Mesodermal cell (in vitro differentiated cells): ENCODE measurements at regions not wholly inside any gene's neighbourhood (a gene's known extent, or its start where the extent isn't known, plus 50 kb on each side); places are given as distances from the start of the nearest gene placed in this dataset.

Experiments
- H3K27ac ChIP-seq: 2 replicates; pipeline ENCODE4 v1.7.0; 2013; ENCODE audit warnings: mild to moderate bottlenecking, low read depth, low read length, moderate library complexity; ENCODE audit not compliant: severe bottlenecking
- H3K36me3 ChIP-seq: 2 replicates; pipeline ENCODE4 v1.7.1; 2013; ENCODE audit warnings: mild to moderate bottlenecking, low read length, moderate library complexity; ENCODE audit not compliant: control insufficient read depth, insufficient read depth
- H3K4me1 ChIP-seq: one replicate; pipeline ENCODE4 v1.7.1; 2013; ENCODE audit warnings: mild to moderate bottlenecking, low read length; ENCODE audit not compliant: insufficient read depth, control insufficient read depth, poor library complexity, severe bottlenecking
- H3K4me3 ChIP-seq: 2 replicates; pipeline ENCODE4 v1.7.0; 2013; ENCODE audit warnings: low read length, control low read depth, mild to moderate bottlenecking; ENCODE audit not compliant: insufficient read depth, poor library complexity, severe bottlenecking; ENCODE audit errors: extremely low read depth
- H3K9me3 ChIP-seq: 2 replicates; pipeline ENCODE4 v1.7.1; 2013; ENCODE audit warnings: mild to moderate bottlenecking, low read length, moderate library complexity; ENCODE audit not compliant: control insufficient read depth
- WGBS, 2 experiments: methylation state at CpG; one replicate each; pipeline ENCODE4 v1.1.5; 2013; ENCODE audit warnings: missing lambda C conversion rate in 2 of 2; ENCODE audit not compliant: insufficient coverage in 2 of 2; 5-methylcytosine and 5-hydroxymethylcytosine counted together

- H3K27ac ChIP-seq: no peak overlapping the region
- no peak overlapping the region for H3K4me3 ChIP-seq
- no peaks in the 10 kb centered on the region for H3K9me3 ChIP-seq
- no peaks in the 10 kb centered on the region for H3K4me1 ChIP-seq
- WGBS, 2 experiments: 71 to 83% methylated on average over 1 of the region's 1 CpG
- H3K36me3 ChIP-seq: no peaks in the 10 kb centered on the region
These were observed 359.0 kb downstream of the ADRA2A start for GRCh38 chr10:111435871-111436270.

GRCh38 chr10:111439034-111439842 lies 362.4 kb downstream of the ADRA2A start:
- H3K27ac ChIP-seq: no peak overlapping the region
- H3K9me3 ChIP-seq: no peaks in the 10 kb centered on the region
- WGBS, 2 experiments: 78 to 88% methylated on average over 1 to 2 of the region's 3 CpGs
- H3K4me3 ChIP-seq: no peak overlapping the region
- H3K36me3 ChIP-seq: no peaks in the 10 kb centered on the region
- no peaks in the 10 kb centered on the region for H3K4me1 ChIP-seq

- no peaks in the 10 kb centered on the region for H3K36me3 ChIP-seq
- H3K27ac ChIP-seq: no peak overlapping the region
- 69 to 95% methylated on average over 2 to 4 of the region's 5 CpGs for WGBS, 2 experiments
- H3K4me3 ChIP-seq: no peak overlapping the region
- H3K4me1 ChIP-seq: no peaks in the 10 kb centered on the region
- no peaks in the 10 kb centered on the region for H3K9me3 ChIP-seq
These were observed 363.7 kb downstream of the ADRA2A start for GRCh38 chr10:111440501-111440900.

GRCh38 chr10:111445667-111446066 lies 368.8 kb downstream of the ADRA2A start:
- no peak overlapping the region for H3K27ac ChIP-seq
- H3K9me3 ChIP-seq: no peaks in the 10 kb centered on the region
- 40 to 52% methylated on average over 2 to 3 of the region's 5 CpGs for WGBS, 2 experiments
- no peak overlapping the region for H3K4me3 ChIP-seq
- no peaks in the 10 kb centered on the region for H3K36me3 ChIP-seq
- H3K4me1 ChIP-seq: no peaks in the 10 kb centered on the region

- H3K36me3 ChIP-seq: no peaks in the 10 kb centered on the region
- H3K27ac ChIP-seq: no peak overlapping the region
- H3K9me3 ChIP-seq: no peaks in the 10 kb centered on the region
- H3K4me1 ChIP-seq: no peaks in the 10 kb centered on the region
- no peak overlapping the region for H3K4me3 ChIP-seq
These were observed 370.1 kb downstream of the ADRA2A start for GRCh38 chr10:111446966-111447365.

GRCh38 chr10:111452153-111452552 lies 375.3 kb downstream of the ADRA2A start:
- Histone ChIP-seq H3K4me1 (no peaks in the 10 kb centered on the region), H3K27ac (no peak overlapping the region), H3K4me3 (no peak overlapping the region), H3K9me3 (no peaks in the 10 kb centered on the region), H3K36me3 (no peaks in the 10 kb centered on the region)
- 50% methylated on average over 1 of the region's 3 CpGs; no CpG with 5 or more reads in 1 of the 2 experiments for WGBS, 2 experiments

GRCh38 chr10:111455776-111456426 lies 379.1 kb downstream of the ADRA2A start:
- no peaks in the 10 kb centered on the region for H3K4me1 ChIP-seq
- 88% methylated on average over 1 of the region's 2 CpGs; no CpG with 5 or more reads in 1 of the 2 experiments for WGBS, 2 experiments
- H3K4me3 ChIP-seq: no peak overlapping the region
- no peak overlapping the region for H3K27ac ChIP-seq
- H3K9me3 ChIP-seq: no peaks in the 10 kb centered on the region
- H3K36me3 ChIP-seq: no peaks in the 10 kb centered on the region

GRCh38 chr10:111458256-111458655 lies 381.4 kb downstream of the ADRA2A start:
- 80 to 85% methylated on average over 1 of the region's 1 CpG for WGBS, 2 experiments
- H3K36me3 ChIP-seq: no peaks in the 10 kb centered on the region
- no peaks in the 10 kb centered on the region for H3K9me3 ChIP-seq
- H3K4me3 ChIP-seq: no peak overlapping the region
- no peak overlapping the region for H3K27ac ChIP-seq
- H3K4me1 ChIP-seq: no peaks in the 10 kb centered on the region

- Histone ChIP-seq H3K9me3 (no peaks in the 10 kb centered on the region), H3K36me3 (no peaks in the 10 kb centered on the region), H3K4me3 (no peak overlapping the region), H3K27ac (no peak overlapping the region), H3K4me1 (no peaks in the 10 kb centered on the region)
- 71% methylated on average over 1 of the region's 2 CpGs; no CpG with 5 or more reads in 1 of the 2 experiments for WGBS, 2 experiments
These were observed 383.1 kb downstream of the ADRA2A start for GRCh38 chr10:111459967-111460366.

- no peak overlapping the region for H3K4me3 ChIP-seq
- H3K36me3 ChIP-seq: no peaks in the 10 kb centered on the region
- WGBS, 2 experiments: 93 to 95% methylated on average over 4 to 6 of the region's 7 CpGs
- H3K9me3 ChIP-seq: no peaks in the 10 kb centered on the region
- H3K27ac ChIP-seq: no peak overlapping the region
- H3K4me1 ChIP-seq: no peaks in the 10 kb centered on the region
These were observed 395.6 kb downstream of the ADRA2A start for GRCh38 chr10:111472445-111472844.

GRCh38 chr10:111473361-111473760 lies 396.5 kb downstream of the ADRA2A start:
- no peaks in the 10 kb centered on the region for H3K9me3 ChIP-seq
- H3K27ac ChIP-seq: no peak overlapping the region
- no peaks in the 10 kb centered on the region for H3K36me3 ChIP-seq
- no peak overlapping the region for H3K4me3 ChIP-seq
- H3K4me1 ChIP-seq: no peaks in the 10 kb centered on the region
- 49 to 62% methylated on average over 3 of the region's 3 CpGs for WGBS, 2 experiments
